Body of pancreas (tissue), 4 donors: ENCODE measurements at regions not wholly inside any gene's neighbourhood (a gene's known extent, or its start where the extent isn't known, plus 50 kb on each side); places are given as distances from the start of the nearest gene placed in this dataset.

Source experiments
- ATAC-seq: fragments of 150-250 bp; one replicate; pipeline ENCODE4 v1.9.1; 2016
- DNase-seq, 4 donors: peaks; one replicate each; pipeline ENCODE4 v3.0.0-alpha.2; 2019
- H3K27ac ChIP-seq, 4 donors: fragments of 200-600 bp; sonication (generic); 1 replicate in 3 of 4; 2 replicates in 1 of 4; pipeline versions ENCODE4 v1.5.1 to v1.6.1; 2016 to 2019; ENCODE audit warnings: mild to moderate bottlenecking in 1 of 4, mixed read lengths in 1 of 4, moderate library complexity in 1 of 4
- H3K27me3 ChIP-seq, 2 donors: fragments of 200-600 bp; sonication (generic); one replicate each; pipeline ENCODE4 v1.6.0; 2016; ENCODE audit warnings: mild to moderate bottlenecking in 1 of 2
- H3K36me3 ChIP-seq, 2 donors: fragments of 200-600 bp; sonication (generic); replicated peaks in 1 of 2; 2 replicates each; pipeline ENCODE4 v1.5.1; 2016; ENCODE audit warnings: low read depth in 2 of 2; ENCODE audit not compliant: insufficient read depth in 1 of 2
- H3K4me1 ChIP-seq: fragments of 200-600 bp; sonication (generic); one replicate; pipeline ENCODE4 v1.6.0; 2016
- H3K4me3 ChIP-seq, 2 donors: fragments of 200-600 bp; sonication (generic); 1 replicate in 1 of 2; 2 replicates in 1 of 2; pipeline ENCODE4 v1.5.1; 2016 to 2019
- H3K9me3 ChIP-seq, 3 donors: fragments of 200-600 bp; sonication (generic); 1 replicate in 2 of 3; 2 replicates in 1 of 3; pipeline ENCODE4 v1.5.1; 2016
- CTCF ChIP-seq, 7 experiments: fragments of 450-650 bp in 4 of 7; fragments of 200-600 bp in 3 of 7; sonication (generic) in 3 of 7; IDR thresholded peaks; one replicate each; pipeline ENCODE4 v1.5.1; 2016 to 2019; ENCODE audit warnings: antibody characterized with exemption in 7 of 7
- POLR2A ChIP-seq, 3 donors: fragments of 450-650 bp; IDR thresholded peaks; one replicate each; pipeline ENCODE4 v1.6.1; 2016; ENCODE audit warnings: antibody characterized with exemption in 3 of 3, mild to moderate bottlenecking in 2 of 3
- WGBS, 2 donors: methylation state at CpG; one replicate each; pipeline ENCODE4 v1.1.5; 2017; 5-methylcytosine and 5-hydroxymethylcytosine counted together
- intact Hi-C: fragments of 100-400 bp; cut with DNase I; formaldehyde crosslinking; loops from one replicate; pipeline ENCODE4 v1.15.1; 2023

- 82 to 89% methylated on average over 12 of the region's 12 CpGs for WGBS, 2 donors
Measured at GRCh38 chr10:2014541-2014940, 277.2 kb upstream of the ADARB2 start.

GRCh38 chr10:2012209-2012608 lies 274.9 kb upstream of the ADARB2 start:
- Histone ChIP-seq H3K27me3 (no peaks in the 10 kb centered on the region), H3K36me3 (no peaks in the 10 kb centered on the region), H3K9me3 (no peaks in the 10 kb centered on the region), H3K4me3 (no peak overlapping the region), H3K4me1 (no peaks in the 10 kb centered on the region), H3K27ac (no peak overlapping the region)
- no peak for DNase-seq
- intact Hi-C loops: no loop called here
- 73 to 85% methylated on average over 4 to 5 of the region's 5 CpGs for WGBS, 2 donors
- TF ChIP-seq CTCF (IDR thresholded peaks at IDR 0.05) (no peak), POLR2A (IDR thresholded peaks at IDR 0.05) (no peak)
- ATAC-seq: no peak

More at GRCh38 chr10:2014541-2014940, 277.2 kb upstream of the ADARB2 start:
- Histone ChIP-seq H3K9me3 (no peaks in the 10 kb centered on the region), H3K27me3 (no peaks in the 10 kb centered on the region), H3K4me3 (no peak overlapping the region), H3K36me3 (no peaks in the 10 kb centered on the region), H3K27ac (no peak overlapping the region), H3K4me1 (no peaks in the 10 kb centered on the region)
- TF ChIP-seq POLR2A (IDR thresholded peaks at IDR 0.05) (no peak), CTCF (IDR thresholded peaks at IDR 0.05) (no peak)
- DNase-seq (no peak), ATAC-seq (no peak)
- intact Hi-C loops: no loop called here

GRCh38 chr10:2011106-2011716 lies 273.9 kb upstream of the ADARB2 start:
- intact Hi-C loops: no loop called here
- Histone ChIP-seq H3K27me3 (no peaks in the 10 kb centered on the region), H3K4me1 (no peaks in the 10 kb centered on the region), H3K36me3 (no peaks in the 10 kb centered on the region), H3K27ac (no peak overlapping the region), H3K9me3 (no peaks in the 10 kb centered on the region), H3K4me3 (no peak overlapping the region)
- DNase-seq: no peak
- no peak for TF ChIP-seq POLR2A (IDR thresholded peaks at IDR 0.05)
- no peak for TF ChIP-seq CTCF (IDR thresholded peaks at IDR 0.05)
- 64 to 73% methylated on average over 13 to 14 of the region's 14 CpGs for WGBS, 2 donors
- ATAC-seq: no peak

- Histone ChIP-seq H3K4me1 (no peaks in the 10 kb centered on the region), H3K9me3 (no peaks in the 10 kb centered on the region), H3K36me3 (no peaks in the 10 kb centered on the region), H3K27ac (no peak overlapping the region), H3K27me3 (no peaks in the 10 kb centered on the region), H3K4me3 (no peak overlapping the region)
- 77 to 87% methylated on average over 8 of the region's 8 CpGs for WGBS, 2 donors
- intact Hi-C loops: no loop called here
- no peak for ATAC-seq
- no peak for DNase-seq
- no peak for TF ChIP-seq CTCF (IDR thresholded peaks at IDR 0.05)
- no peak for TF ChIP-seq POLR2A (IDR thresholded peaks at IDR 0.05)
Measured at GRCh38 chr10:2005546-2005945, 268.2 kb upstream of the ADARB2 start.

GRCh38 chr10:1992930-1993329 lies 255.6 kb upstream of the ADARB2 start:
- Histone ChIP-seq H3K4me3 (no peak overlapping the region), H3K9me3 (no peaks in the 10 kb centered on the region), H3K27ac (no peak overlapping the region), H3K4me1 (no peaks in the 10 kb centered on the region), H3K27me3 (no peaks in the 10 kb centered on the region), H3K36me3 (no peaks in the 10 kb centered on the region)
- TF ChIP-seq POLR2A (IDR thresholded peaks at IDR 0.05): no peak
- TF ChIP-seq CTCF (IDR thresholded peaks at IDR 0.05): no peak
- intact Hi-C loops: no loop called here
- ATAC-seq: no peak
- no peak for DNase-seq
- WGBS, 2 donors: 87 to 89% methylated on average over 10 of the region's 10 CpGs
